HG02840 (cell line): ENCODE measurements at regions not wholly inside any gene's neighbourhood (a gene's known extent, or its start where the extent isn't known, plus 50 kb on each side); places are given as distances from the start of the nearest gene placed in this dataset.

Source experiments
- ATAC-seq: cut with Tn5 transposase; IDR thresholded peaks from one replicate; pipeline ENCODE4 v1.9.1; 2021; ENCODE audit warnings: mild to moderate bottlenecking, moderate library complexity, moderate number of reproducible peaks; ENCODE audit not compliant: unreplicated experiment, low FRiP score

DNA sequence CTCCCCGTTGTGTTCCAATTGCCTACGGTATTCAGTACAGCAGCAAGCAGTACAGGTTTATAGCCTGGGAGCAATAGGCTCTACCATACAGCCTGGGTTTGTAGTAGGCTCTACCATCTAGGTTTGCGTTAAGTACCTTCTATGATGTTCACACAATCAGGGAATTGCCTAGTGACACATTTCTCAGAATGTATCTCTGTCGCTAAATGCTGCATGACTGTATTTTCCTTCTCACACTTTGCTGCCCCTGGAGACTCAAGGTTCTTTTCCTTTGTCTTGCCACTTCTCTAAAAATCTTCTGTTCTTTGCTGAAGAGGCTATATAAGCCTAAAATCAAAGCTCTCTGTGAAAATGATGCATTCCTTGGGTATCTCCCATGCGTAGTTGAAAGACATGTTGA is 241.9 kb downstream of the CD83 start:
- no peak for ATAC-seq

DNA sequence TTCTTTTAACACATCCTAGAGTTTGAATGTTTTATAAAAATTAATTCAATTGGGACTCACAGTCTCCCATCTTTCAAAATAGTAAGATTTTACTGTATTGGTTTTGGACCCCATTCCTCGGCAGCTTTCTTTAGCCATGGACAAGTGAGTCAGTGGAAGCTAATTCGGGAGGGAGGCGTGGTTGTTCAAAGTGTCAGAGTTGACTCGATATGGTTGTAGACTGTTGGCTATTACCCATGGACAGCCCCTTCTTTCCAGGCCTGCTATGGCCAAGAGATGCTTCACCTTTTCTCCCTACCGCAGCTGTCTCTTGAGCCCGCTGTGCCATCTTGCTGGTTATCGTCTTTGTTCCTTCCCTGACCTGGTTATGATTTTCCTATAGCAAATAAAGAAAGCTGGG is 243.0 kb downstream of the CD83 start:
- no peak for ATAC-seq

DNA sequence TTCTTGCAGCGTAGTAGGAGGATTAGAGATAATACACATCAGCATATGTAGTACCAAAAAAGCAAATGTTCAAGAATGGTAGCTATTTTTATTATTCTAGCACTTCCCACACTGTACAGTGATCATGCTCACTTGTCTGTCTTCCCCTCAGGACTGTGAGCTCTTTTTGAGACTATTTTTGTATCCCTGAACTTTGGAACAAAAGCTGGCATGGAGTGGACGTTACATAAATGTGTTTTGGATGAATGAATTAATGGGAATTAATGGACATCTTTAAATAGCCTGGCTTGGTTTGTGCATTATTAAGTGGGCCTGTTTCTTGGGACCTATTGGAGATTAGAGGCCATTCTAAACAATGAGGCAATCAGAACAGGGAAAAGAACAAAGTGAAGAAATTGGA is 243.7 kb downstream of the CD83 start:
- no peak for ATAC-seq

DNA sequence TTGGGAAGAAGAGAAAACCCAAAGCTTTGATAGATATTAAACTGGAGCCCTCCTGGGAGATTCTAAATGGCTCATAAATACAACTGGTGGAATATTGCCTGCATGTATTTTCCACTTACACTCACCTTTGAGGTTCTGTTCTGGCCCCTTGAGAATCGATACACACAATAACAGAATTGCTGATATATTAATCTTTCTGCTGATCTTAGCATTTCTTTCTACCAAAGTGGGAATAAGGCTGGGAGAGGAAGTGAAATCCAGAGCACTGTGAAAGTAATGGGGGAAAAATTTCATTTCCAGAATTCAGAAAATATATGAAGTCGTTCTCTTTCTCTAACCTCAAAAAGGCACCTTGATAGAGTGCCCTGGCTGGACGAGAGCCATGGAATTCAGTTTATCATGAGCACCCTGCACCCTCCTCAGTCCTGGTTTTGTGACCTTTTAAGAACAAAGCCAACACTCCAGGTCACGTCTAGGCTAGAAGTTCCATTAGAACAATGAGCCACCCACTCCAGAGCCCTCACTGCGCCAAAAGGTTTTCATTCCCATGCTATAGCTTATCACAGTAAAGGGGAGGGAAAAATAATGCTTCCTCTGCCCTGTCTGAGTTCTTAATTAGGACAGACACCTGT is 244.5 kb downstream of the CD83 start:
- no peak for ATAC-seq

- ATAC-seq: no peak
These were observed 246.8 kb downstream of the CD83 start for GRCh38 chr6:14364370-14364769.

DNA sequence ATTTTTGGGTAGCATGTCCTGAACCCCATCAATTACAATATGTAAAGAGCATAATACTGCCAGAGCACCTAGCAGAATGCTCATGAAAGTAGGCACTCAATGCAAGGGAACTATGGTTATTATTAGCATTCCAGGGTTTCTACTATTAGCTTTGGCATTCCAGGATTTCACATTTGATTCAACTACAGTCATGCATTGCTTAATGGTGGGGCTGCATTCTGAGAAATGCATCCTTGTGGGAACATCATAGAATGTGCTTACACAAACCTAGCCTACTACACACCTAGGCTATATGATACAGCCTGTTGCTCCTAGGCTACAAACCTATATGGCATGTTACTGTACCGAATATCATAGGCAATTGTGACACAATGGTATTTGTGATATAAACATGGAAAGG is 247.8 kb downstream of the CD83 start:
- ATAC-seq: no peak

DNA sequence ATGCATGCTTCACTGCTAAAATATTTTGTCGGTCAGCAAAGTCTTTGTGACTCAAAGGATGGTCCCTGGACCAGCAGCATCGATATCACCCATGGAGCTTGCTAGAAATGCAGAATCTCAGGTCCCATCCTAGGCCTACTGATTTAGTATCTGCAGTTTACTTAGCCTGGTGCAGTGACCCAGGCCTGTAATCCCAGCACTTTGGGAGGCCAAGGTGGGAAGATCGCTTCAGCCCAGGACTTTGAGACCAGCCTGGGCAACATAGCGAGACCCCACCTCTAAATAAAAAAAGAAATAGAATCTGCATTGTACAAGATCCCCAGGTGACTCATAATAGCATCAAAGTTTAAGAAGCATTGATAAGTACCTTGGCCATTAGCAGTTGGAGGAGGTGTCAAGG is 248.7 kb downstream of the CD83 start:
- ATAC-seq: no peak

- ATAC-seq: no peak
These were observed 249.3 kb downstream of the CD83 start for GRCh38 chr6:14366872-14367271.

- ATAC-seq: no peak
These were observed 249.7 kb downstream of the CD83 start for GRCh38 chr6:14367296-14367695.

DNA sequence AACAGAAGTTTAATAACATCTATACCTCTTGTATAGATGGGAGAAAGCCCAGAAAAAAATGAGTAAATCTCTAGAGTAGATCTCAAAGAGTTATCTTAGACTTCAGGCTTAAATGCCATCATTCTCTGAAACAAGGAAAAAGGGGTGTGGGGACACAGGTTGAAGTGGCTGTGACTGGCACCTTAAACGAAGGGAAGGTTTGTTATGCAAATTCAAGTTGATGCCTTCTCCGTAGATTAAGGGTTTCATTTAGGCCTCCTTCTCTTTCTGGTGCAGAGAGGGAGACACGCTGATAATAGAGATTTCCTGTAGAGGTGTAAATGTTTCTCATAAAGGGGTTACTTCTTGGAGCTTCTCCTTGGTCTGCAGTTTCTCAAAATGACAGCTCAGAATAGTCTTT is 252.1 kb downstream of the CD83 start:
- no peak for ATAC-seq

- no peak for ATAC-seq
These were observed 254.0 kb downstream of the CD83 start for GRCh38 chr6:14371530-14371929.

DNA sequence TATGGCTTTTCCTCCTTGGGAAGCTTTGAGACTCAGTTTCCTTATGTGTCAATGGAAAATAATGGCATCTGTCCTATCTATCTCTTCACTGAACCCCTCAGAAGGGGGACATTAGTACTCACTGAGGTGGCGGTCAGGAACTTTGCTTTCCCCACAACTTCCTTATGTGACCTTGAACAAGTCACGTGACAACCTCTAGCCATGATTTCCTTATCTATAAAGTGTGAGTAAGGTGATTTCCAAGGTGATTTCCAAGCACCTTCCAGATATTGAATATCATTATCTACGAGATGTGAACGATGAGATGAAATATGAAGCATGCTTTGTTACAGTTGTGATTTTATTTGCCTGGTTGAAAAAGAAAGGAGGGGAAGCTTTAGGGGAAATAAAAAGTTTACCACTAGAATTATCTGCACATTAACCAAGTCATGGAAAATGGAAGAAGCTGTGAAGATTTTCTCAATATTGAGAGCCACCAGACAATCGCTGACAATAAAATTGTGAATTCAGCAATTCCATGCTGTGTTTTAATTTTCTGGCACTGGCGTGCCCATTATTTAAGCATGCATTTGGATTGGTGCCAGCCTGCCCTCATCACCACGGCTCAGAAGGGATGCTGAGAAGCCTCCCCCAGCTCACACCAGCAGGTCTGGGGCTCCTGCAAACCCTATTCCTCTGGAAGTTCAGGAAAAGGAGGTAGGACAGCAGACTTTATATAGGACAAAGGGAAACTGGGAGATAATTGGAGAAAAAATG is 255.3 kb downstream of the CD83 start:
- ATAC-seq: no peak

DNA sequence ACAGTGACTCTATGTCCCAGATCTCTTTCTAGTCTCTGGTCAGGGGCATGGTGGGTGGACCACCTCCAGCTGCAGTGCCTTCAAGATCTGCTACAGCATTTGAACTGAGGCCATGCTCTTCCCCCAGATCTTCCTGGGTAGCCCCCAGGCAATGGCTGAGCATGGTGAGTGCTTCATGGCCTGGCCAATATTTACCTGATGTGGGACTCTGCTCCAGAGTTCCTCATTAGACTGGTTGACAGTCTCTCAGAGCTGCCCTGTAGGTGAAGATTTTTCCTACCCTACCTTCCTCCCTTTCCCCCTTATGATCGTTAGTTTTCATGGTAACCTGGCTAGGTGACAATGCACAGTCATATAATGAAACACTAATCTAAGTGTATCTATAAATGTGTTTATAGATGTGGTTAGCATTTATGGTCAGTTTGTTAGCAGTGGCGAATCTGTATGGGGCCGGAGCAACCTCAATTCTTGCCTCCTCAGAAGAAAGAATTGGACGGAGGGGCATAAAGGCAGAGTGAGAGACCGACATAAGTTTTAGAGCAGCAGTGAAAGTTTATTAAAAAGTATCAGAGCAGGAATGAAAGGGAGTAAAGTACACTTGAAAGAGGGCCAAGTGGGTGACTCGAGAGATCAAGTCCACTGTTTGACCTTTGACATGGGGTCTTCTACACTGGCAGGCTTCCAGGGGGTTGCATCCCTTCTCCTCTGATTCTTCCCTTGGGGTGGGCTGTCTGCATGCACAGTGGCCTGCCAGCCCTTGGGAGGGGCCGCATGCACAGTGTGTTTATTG is 256.3 kb downstream of the CD83 start:
- ATAC-seq: no peak

DNA sequence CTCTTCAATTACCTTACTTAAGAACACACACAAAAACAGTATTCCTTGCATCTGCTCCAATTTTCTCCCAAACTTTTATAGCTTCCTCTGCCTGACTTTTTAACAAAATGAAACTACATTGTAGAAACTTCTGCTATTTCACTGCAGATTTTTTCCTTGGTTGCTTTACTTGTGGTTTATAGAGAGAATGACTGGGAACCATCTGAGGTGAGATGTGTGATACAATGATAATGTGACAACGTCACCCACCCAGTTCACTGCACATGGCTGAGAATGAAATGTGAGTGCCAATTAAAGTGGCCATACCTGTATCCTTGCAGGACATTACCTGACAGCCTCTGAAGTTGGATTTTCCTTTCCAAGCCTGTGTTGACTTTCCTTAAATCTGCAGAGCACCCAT is 258.4 kb downstream of the CD83 start:
- no peak for ATAC-seq

- no peak for ATAC-seq
These were observed 262.0 kb downstream of the CD83 start for GRCh38 chr6:14379568-14379967.

- ATAC-seq: no peak
These were observed 262.7 kb downstream of the CD83 start for GRCh38 chr6:14380086-14380820.

DNA sequence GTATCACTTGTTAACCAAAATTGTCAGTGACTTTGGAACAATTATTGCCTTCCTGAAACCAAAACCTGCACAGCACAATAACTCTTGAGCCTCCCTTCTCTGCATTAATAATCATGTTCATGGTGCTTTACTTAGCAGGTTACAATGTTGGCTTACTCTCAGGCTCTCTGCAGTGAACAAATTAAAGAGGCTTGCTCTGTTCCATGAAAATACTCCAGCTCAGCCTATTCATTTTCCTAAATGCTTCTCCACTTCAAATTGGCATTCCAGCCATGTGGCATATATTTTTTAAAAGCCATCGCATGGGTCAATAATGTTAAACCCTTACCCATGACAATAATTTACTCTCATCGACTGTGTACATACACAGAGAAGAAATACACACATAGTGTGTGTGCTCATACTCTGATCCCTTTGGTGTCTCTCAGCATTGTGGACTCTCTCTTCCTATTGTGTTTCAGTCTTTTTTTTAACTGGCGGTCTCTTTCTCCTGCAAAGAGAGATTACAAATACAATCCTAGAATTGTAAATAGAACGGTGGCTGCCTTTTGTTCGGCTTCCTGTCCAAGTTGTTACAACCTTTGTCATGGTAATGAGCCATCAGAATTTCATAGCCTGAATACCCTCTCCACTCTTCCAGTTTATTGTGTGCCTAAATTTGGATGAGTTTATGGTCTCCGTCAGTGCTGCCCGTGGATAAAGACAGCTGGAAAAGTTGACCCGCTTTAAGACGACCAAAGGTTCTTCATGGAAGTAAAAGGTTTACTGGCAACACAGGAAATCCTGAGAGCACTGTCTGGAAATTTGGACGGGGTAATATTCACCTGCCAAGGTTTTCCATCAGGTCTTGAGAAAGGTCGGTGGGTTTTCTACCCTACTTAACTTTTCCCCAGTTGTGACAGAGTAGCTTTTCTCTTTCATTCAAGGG is 263.6 kb downstream of the CD83 start:
- ATAC-seq: no peak

DNA sequence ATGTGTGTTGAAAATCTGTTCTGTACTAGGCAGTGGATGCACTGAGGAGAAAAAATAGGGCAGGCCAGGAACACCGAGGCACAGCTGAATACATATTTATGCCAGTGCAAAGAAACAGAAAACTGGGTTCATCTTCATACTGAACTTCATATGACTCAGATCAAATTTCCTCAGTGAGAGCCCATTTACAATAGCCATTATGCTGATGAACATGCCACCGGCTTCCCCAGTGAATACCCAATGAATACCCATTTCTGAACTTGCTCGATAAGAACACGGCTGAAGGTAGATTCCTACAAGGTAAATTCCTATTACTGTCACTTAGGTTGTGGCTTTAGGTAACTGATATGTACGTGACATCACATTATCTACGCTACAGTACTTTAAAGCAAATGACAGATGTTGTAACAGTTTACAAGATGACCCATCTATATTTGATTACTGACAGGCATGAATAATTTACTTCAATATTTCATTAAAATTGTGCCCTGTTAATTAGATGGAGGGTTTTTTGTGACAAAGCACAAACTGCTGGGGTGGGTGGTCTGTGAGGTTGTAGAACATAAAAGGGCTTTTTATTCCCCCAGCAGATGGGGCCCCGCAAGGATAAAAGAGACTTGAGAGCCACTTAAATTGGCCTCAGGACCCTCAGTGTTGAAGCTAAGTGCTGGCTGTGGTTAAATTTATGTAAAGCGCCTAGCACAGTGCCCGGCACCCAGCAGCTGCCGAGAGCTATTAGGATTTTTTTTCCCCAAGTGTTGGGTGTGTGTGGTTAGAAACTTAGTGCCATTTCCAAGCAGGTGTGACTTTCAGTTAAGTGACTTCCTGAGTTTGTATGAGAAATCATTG is 264.5 kb downstream of the CD83 start:
- no peak for ATAC-seq

GRCh38 chr6:14382678-14383236 is 265.2 kb downstream of the CD83 start:
- ATAC-seq: no peak
